ENCODE measurements at regions not wholly inside any gene's neighbourhood (a gene's known extent, or its start where the extent isn't known, plus 50 kb on each side); places are given as distances from the start of the nearest gene placed in this dataset.

- DNase-seq, result no peak
- intact Hi-C loops (cut with micrococcal nuclease; ENCODE audit: unreplicated experiment), result no loop called here
- POLR2A ChIA-PET (ENCODE audit: unreplicated experiment), result no interaction called here
- Histone ChIP-seq H3K79me2 (ENCODE audit: low read depth) (no peaks in the 10 kb centered on the region), H3F3A (ENCODE audit: insufficient read depth, low read depth) (peaks cover 13% of the 10 kb centered on the region; the same call in 1 of the 2 replicates), H3K27ac (no peak overlapping the region), H3K4me3 (no peak overlapping the region), H3K4me1 (replicated peaks; ENCODE audit: insufficient read depth) (peaks cover 18% of the 10 kb centered on the region), H2AFZ (no peak overlapping the region), H4K20me1 (ENCODE audit: insufficient read depth) (no peaks in the 10 kb centered on the region), H3K27me3 (ENCODE audit: insufficient read depth, low read depth) (no peaks in the 10 kb centered on the region), H3K9me2 (ENCODE audit: insufficient read depth) (no peaks in the 10 kb centered on the region), H3K36me3 (ENCODE audit: low read depth) (no peaks in the 10 kb centered on the region), H3K4me2 (no peak overlapping the region), H3K9me3 (ENCODE audit: insufficient read depth, low read depth) (no peaks in the 10 kb centered on the region; the same call in 1 of the 2 replicates)
- no TSS peak for BruUV-seq (replicated peaks)
- no peak for TF ChIP-seq EZH2 (IDR thresholded peaks at IDR 0.05; ENCODE audit: low read depth)
- no peak for TF ChIP-seq CTCF (conservative IDR thresholded peaks at IDR 0.05)
- CTCF ChIA-PET, result no interaction called here
Measured at GRCh38 chr12:76234741-76235140, 113.5 kb downstream of the BBS10 start.

- H4K20me1 ChIP-seq (ENCODE audit: insufficient read depth), result no peaks in the 10 kb centered on the region
- TF ChIP-seq CTCF (conservative IDR thresholded peaks at IDR 0.05), result no peak
- TF ChIP-seq EZH2 (IDR thresholded peaks at IDR 0.05; ENCODE audit: low read depth), result no peak
- DNase-seq, result no peak
- H3F3A ChIP-seq (ENCODE audit: insufficient read depth, low read depth), result peaks cover 9% of the 10 kb centered on the region; the same call in 1 of the 2 replicates
- H3K27me3 ChIP-seq (ENCODE audit: insufficient read depth, low read depth), result no peaks in the 10 kb centered on the region
- no peaks in the 10 kb centered on the region for H3K36me3 ChIP-seq (ENCODE audit: low read depth)
- peaks cover 12% of the 10 kb centered on the region for H3K4me1 ChIP-seq (replicated peaks; ENCODE audit: insufficient read depth)
- no TSS peak for BruUV-seq (replicated peaks)
- H3K9me2 ChIP-seq (ENCODE audit: insufficient read depth), result no peaks in the 10 kb centered on the region
- no peaks in the 10 kb centered on the region; the same call in 1 of the 2 replicates for H3K9me3 ChIP-seq (ENCODE audit: insufficient read depth, low read depth)
- CTCF ChIA-PET, result no interaction called here
- intact Hi-C loops (cut with micrococcal nuclease; ENCODE audit: unreplicated experiment), result no loop called here
- POLR2A ChIA-PET (ENCODE audit: unreplicated experiment), result no interaction called here
- no peaks in the 10 kb centered on the region for H3K79me2 ChIP-seq (ENCODE audit: low read depth)
- no peak overlapping the region for H3K4me2 ChIP-seq
- no peak overlapping the region for H3K4me3 ChIP-seq
- H3K27ac ChIP-seq, result no peak overlapping the region
- no peak overlapping the region for H2AFZ ChIP-seq
Measured at GRCh38 chr12:76232013-76232412, 116.2 kb downstream of the BBS10 start.

- Histone ChIP-seq H4K20me1 (ENCODE audit: insufficient read depth) (no peaks in the 10 kb centered on the region), H3K4me3 (no peak overlapping the region), H3K9me2 (ENCODE audit: insufficient read depth) (no peaks in the 10 kb centered on the region), H3K4me1 (replicated peaks; ENCODE audit: insufficient read depth) (no peaks in the 10 kb centered on the region), H3K36me3 (ENCODE audit: low read depth) (no peaks in the 10 kb centered on the region), H3K4me2 (no peak overlapping the region), H2AFZ (no peak overlapping the region), H3K79me2 (ENCODE audit: low read depth) (no peaks in the 10 kb centered on the region), H3K27me3 (ENCODE audit: insufficient read depth, low read depth) (no peaks in the 10 kb centered on the region), H3K27ac (no peak overlapping the region), H3F3A (ENCODE audit: insufficient read depth, low read depth) (no peaks in the 10 kb centered on the region), H3K9me3 (ENCODE audit: insufficient read depth, low read depth) (no peaks in the 10 kb centered on the region)
- CTCF ChIA-PET, result no interaction called here
- TF ChIP-seq CTCF (conservative IDR thresholded peaks at IDR 0.05) (no peak), EZH2 (IDR thresholded peaks at IDR 0.05; ENCODE audit: low read depth) (no peak)
- intact Hi-C loops (cut with micrococcal nuclease; ENCODE audit: unreplicated experiment), result no loop called here
- POLR2A ChIA-PET (ENCODE audit: unreplicated experiment), result no interaction called here
- BruUV-seq (replicated peaks), result no TSS peak
- DNase-seq, result no peak
Measured at GRCh38 chr12:76226956-76227355, 121.3 kb downstream of the BBS10 start.

Measured in PC-9 (cell line).